DOHH2 (cell line): ENCODE measurements at regions not wholly inside any gene's neighbourhood (a gene's known extent, or its start where the extent isn't known, plus 50 kb on each side); places are given as distances from the start of the nearest gene placed in this dataset.
"Not testable (repeated sequence)": the region's sequence is repeated elsewhere in the genome, so short reads cannot be mapped to it uniquely, and the experiment has no call there.

ENCODE experiments used
- H3F3A ChIP-seq: fragments of 200-600 bp; sonication (generic), shearing (Covaris generic); 2 replicates; pipeline ENCODE4 v1.6.0; 2016; ENCODE audit warnings: antibody characterized with exemption, mild to moderate bottlenecking; ENCODE audit not compliant: control insufficient read depth, insufficient read depth
- H3K27ac ChIP-seq: fragments of 200-600 bp; sonication (generic); 2 replicates; pipeline ENCODE4 v1.5.1; 2014; ENCODE audit warnings: low read depth, mild to moderate bottlenecking, low read length, moderate library complexity
- H3K27me3 ChIP-seq: fragments of 200-600 bp; sonication (generic); 2 replicates; pipeline ENCODE4 v1.6.1; 2014; ENCODE audit warnings: mild to moderate bottlenecking, low read length, mixed read lengths; ENCODE audit not compliant: control insufficient read depth
- H3K36me3 ChIP-seq: fragments of 200-600 bp; sonication (generic); 2 replicates; pipeline ENCODE4 v1.6.1; 2014; ENCODE audit warnings: mild to moderate bottlenecking, low read length, moderate library complexity, mixed read lengths; ENCODE audit not compliant: control insufficient read depth
- H3K4me1 ChIP-seq: fragments of 200-600 bp; sonication (generic); 2 replicates; pipeline ENCODE4 v1.6.1; 2014; ENCODE audit warnings: mild to moderate bottlenecking, low read length, mixed read lengths; ENCODE audit not compliant: control insufficient read depth
- H3K4me2 ChIP-seq: fragments of 200-600 bp; sonication (generic); 2 replicates; pipeline ENCODE4 v1.6.0; 2014; ENCODE audit warnings: mild to moderate bottlenecking, low read length, moderate library complexity
- H3K4me3 ChIP-seq: fragments of 200-600 bp; sonication (generic); 2 replicates; pipeline ENCODE4 v1.5.1; 2014; ENCODE audit warnings: mild to moderate bottlenecking, low read length, mixed read lengths
- H3K79me2 ChIP-seq: fragments of 200-600 bp; sonication (generic); 2 replicates; pipeline ENCODE4 v1.6.1; 2014; ENCODE audit warnings: mild to moderate bottlenecking, low read length, mixed read lengths; ENCODE audit not compliant: control insufficient read depth
- H3K9me2 ChIP-seq: fragments of 200-600 bp; sonication (generic); replicated peaks from 2 replicates; pipeline ENCODE4 v1.6.1; 2014; ENCODE audit warnings: mild to moderate bottlenecking, low read length, mixed read lengths; ENCODE audit not compliant: control insufficient read depth
- H3K9me3 ChIP-seq: fragments of 200-600 bp; sonication (generic); 2 replicates; pipeline ENCODE4 v1.6.1; 2014; ENCODE audit warnings: antibody characterized with exemption, low read length, mixed read lengths; ENCODE audit not compliant: control insufficient read depth, insufficient read depth
- H4K20me1 ChIP-seq: fragments of 200-600 bp; sonication (generic); 2 replicates; pipeline ENCODE4 v1.6.0; 2014; ENCODE audit warnings: low read depth, mild to moderate bottlenecking, antibody characterized with exemption, low read length, moderate library complexity; ENCODE audit not compliant: control insufficient read depth, insufficient read depth

GRCh38 chr2:179314729-179315128 lies 50.1 kb upstream of the SESTD1 start:
- H3K27me3 ChIP-seq, H3K27ac ChIP-seq, H3F3A ChIP-seq, H4K20me1 ChIP-seq, H3K4me2 ChIP-seq, H3K4me1 ChIP-seq, H3K9me3 ChIP-seq, H3K79me2 ChIP-seq, H3K36me3 ChIP-seq, H3K9me2 ChIP-seq, H3K4me3 ChIP-seq: not testable (repeated sequence)
